ENCODE measurements at regions not wholly inside any gene's neighbourhood (a gene's known extent, or its start where the extent isn't known, plus 50 kb on each side); places are given as distances from the start of the nearest gene placed in this dataset.

DNA sequence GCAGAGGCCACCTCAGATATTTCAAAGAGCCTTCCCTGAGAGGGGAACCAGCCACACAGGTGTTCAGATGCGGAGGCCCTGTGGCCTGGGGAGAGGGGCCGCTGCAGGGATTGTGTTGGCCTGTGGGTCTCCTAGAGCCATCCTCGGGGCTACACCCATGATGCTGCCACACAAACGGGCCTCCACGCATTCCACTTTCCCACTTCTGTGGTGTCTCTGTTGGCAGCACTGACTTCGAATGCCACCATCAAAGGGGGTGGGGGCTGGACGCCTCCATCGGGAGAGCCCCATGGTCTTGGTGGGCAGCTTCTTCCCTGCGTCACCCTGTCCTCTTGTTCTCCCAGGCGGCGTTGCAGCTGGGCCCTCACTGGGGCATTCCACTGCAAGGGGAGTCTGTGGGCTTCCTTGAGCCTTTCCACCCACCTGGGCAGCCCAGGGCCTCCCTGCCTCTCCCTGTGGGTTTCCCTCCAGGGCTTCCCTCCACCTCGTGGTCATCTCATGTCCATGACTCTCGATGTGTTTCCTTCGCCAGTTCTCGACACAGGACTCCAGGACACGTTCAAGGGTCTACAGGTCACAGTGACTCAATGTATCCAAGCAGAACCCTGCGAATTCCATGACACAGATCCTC is 145.5 kb downstream of the ERMARD start:
- TF ChIP-seq CTCF (IDR thresholded peaks at IDR 0.05) (no peak), POLR2A (IDR thresholded peaks at IDR 0.05) (no peak)

All from body of pancreas (tissue), 4 donors.